ENCODE measurements at regions not wholly inside any gene's neighbourhood (a gene's known extent, or its start where the extent isn't known, plus 50 kb on each side); places are given as distances from the start of the nearest gene placed in this dataset.
A peak's percentile ranks its signal among the peaks of the same experiment; 100 is the strongest.
"Not testable (repeated sequence)": the region's sequence is repeated elsewhere in the genome, so short reads cannot be mapped to it uniquely, and the experiment has no call there.

- DNase-seq (ENCODE audit: low read depth) = peak; percentile 64
Observed at GRCh38 chr3:197371591-197372046, 73.2 kb upstream of the DLG1 start.

- DNase-seq (ENCODE audit: low read depth) = no peak
Observed at GRCh38 chr3:197369545-197369944, 71.1 kb upstream of the DLG1 start.

- DNase-seq (ENCODE audit: low read depth) = no peak
Observed at GRCh38 chr3:197368821-197369220, 70.4 kb upstream of the DLG1 start.

DNA sequence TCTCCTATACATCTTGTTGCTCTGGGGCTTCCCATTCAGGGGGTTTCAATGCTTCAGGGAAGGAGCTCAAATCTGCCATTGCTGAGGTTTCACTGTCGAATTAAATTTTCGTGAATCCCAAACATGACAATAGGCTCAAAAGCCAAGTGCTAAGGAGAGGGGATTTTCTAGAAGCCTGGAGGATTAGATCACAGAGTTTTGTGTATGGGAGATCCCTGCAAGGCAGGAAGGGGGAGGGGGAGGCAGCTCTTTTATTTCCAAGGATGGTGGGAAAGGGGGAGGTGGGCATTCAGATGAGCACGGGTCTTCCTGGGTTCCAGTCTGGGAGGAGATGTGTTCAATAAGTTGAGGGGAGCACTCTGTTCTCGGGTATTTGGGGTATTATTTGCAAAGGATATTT is 69.9 kb upstream of the DLG1 start:
- DNase-seq (ENCODE audit: low read depth) = no peak

DNA sequence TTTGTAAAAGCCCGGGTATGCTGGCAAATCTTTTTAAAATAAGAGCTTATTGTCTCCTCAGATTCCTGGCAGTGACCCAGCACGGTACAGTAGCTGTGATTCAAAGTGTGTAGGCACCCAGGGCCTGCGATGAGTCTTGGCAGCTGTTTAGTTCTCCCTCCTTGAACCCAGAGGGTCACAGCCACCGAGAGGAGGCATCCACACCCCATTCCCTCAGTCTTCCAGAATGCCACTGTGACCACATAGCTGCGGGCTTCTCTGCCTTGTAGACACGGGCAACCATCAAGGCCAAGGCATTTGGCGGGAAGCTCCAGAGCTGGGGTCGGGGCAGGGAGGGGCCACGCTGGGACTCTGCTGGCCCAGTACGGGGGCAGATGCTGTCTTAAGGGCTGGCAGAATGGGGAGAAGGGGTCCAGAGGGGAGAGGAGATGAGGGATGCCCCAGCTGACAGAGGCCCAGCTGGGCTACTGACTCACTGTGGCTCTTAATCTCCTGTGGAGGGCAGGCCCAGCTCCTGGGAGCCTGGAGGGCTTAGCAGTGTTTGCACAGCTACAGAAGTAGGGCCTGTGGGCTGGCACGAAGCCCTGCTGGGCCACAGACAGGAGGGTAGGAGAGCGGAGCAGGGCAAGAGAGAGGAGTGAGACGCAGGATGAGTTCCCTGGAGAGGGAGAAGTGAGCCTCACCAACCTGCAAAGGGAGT is 68.8 kb upstream of the DLG1 start:
- DNase-seq (ENCODE audit: low read depth) = peak; percentile 99

GRCh38 chr3:197366301-197367044 is 68.1 kb upstream of the DLG1 start:
- DNase-seq (ENCODE audit: low read depth) = peak; percentile 87

DNA sequence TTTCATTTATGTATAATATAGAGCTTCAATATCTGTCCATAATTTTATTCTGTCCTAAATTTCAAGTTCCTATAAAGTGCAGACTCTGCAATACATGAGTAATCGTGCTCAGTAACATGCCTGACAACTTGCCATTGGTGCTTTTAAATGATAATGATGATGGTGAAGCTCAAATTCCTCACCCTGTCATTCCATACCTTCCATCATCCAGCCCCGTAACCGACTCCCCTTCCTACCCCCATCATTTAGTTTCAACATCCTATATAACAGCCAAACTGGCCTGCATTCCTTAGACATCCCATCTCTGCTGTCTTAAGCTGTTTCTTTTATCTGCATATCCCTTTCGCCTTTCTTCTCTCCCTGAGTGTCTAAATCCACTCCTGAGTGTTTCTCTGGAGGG is 67.2 kb upstream of the DLG1 start:
- no peak for DNase-seq (ENCODE audit: low read depth)

- peak; percentile 50 for DNase-seq (ENCODE audit: low read depth)
Observed at GRCh38 chr3:197364410-197365071, 66.1 kb upstream of the DLG1 start.

GRCh38 chr3:197363553-197364409 is 65.4 kb upstream of the DLG1 start:
- DNase-seq (ENCODE audit: low read depth) = no peak

- peak; percentile 85 for DNase-seq (ENCODE audit: low read depth)
Observed at GRCh38 chr3:197362081-197362480, 63.7 kb upstream of the DLG1 start.

- not testable (repeated sequence) for DNase-seq (ENCODE audit: low read depth)
Observed at GRCh38 chr3:197360095-197360494, 61.7 kb upstream of the DLG1 start.

DNA sequence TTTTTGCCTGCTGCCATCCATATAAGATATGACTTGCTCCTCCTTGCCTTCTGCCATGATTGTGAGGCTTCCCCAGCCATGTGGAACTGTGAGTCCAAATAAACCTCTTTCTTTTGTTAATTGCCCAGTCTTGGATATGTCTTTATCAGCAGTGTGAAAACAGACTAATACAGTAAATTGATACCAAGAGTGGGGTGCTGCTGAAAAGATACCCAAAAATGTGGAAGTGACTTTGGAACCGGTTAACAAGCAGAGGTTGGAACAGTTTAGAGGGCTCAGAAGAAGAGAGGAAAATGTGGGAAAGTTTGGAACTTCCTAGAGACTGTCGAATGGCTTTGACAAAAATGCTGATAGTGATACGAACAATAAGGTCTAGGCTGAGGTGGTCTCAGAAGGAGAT is 61.1 kb upstream of the DLG1 start:
- not testable (repeated sequence) for DNase-seq (ENCODE audit: low read depth)

DNA sequence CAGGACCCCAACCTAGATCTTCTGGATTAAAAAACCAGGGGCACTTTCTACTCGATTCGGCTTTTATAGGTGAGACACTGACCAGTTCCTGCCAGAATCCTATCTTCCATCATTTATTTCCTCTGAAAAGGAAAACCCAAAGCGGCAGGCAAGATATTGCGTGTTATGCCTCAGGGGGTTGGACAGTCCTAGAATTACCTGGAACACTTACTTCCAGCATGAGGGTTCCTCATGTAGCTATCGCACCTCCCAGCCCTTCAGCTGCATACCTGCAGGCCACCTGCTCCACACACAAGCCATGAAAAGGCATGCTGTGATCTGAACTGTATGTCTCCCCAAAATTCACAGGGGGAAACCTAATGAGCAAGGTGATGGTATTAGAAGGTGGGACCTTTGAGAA is 58.3 kb upstream of the DLG1 start:
- no peak for DNase-seq (ENCODE audit: low read depth)

DNA sequence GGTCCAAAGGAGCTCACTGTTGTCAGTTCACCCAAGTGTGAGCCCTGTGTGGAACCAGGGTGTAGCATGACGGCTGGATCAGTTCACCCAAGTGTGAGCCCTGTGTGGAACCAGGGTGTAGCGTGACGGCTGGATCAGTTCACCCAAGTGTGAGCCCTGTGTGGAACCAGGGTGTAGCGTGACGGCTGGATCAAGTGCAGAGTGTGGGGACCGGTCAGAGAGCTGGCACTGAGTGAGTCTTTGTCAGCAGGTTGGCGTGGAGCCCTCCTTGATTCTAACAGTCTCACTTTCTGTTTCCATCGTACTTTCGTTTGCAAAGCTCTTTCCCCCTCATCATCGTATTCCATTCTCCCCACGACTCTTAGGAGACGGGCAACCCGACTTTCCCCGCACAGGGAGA is 57.9 kb upstream of the DLG1 start:
- DNase-seq (ENCODE audit: low read depth) = no peak

DNA sequence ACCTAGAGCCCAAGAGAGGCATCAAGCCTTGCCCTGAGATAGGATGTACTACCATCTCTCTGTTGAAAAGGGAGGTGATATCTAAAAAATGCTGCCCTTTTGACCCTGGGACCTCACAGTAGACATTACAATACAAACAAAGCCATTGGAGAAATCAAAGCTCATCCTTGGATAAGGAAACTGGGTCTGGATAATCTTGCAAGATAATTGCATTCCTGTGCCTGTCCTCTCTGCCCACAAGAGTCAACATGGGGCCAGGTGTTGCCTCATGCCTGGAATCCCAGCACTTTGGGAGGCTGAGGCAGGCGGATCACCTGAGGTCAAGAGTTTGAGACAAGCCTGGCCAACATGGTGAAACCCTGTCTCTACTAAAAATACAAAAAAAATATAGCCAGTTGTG is 57.3 kb upstream of the DLG1 start:
- no peak for DNase-seq (ENCODE audit: low read depth)

DNA sequence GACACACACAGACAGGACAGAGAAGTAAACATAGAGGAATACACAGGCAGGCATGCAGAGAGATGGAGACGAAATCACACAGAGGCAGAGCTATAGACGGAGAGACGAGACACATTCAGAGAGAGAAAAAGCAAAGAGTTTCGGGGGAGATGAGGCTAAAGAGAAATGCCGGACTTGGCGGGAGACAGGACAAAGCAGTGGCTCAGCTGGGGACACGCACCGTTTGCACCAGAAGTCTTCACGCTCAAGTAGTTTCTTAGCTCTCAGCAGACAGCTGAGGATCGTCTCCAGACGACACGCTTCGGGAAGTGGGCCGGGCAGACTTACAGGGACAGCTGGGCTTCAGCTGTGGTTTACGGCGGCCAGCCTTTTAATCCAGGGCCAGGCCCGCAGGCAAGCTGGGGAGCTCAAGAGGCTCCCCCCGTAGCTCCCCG is 56.2 kb upstream of the DLG1 start:
- peak; percentile 91 for DNase-seq (ENCODE audit: low read depth)

DNA sequence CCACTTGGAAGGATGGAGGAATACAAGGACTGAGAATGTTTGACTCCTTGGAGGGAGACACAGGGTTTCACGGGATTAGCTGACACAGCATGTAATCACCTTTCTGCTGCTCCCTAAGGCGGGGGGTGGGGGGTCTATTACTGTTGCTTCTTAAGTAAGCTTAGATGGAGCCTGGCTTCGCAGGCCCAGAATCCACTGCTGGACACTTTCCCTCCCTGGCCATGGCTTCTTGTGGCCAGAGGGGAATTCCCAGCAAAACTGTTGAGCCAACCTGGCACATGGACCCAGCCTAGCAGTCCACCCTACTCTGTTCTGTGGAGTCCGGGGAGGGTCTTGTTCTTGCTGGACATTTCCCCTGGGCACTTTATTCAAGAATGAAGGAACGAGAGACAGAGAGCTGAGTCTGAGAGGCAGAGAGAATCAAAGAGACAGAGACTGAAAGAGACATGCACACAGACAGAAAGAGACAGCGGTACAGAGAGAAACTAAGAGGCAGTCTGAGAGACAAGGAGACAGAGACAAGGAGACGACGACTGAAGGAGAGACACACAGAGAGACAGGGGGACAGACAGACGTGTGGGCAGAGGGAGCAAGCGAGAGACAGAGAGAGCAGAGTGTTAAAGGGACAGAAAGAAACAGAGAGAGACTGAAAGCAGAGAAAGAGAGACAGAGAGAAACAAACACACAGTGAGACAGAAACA is 55.6 kb upstream of the DLG1 start:
- DNase-seq (ENCODE audit: low read depth) = peak; percentile 27

- DNase-seq (ENCODE audit: low read depth) = no peak
Observed at GRCh38 chr3:197353001-197353866, 54.8 kb upstream of the DLG1 start.

DNA sequence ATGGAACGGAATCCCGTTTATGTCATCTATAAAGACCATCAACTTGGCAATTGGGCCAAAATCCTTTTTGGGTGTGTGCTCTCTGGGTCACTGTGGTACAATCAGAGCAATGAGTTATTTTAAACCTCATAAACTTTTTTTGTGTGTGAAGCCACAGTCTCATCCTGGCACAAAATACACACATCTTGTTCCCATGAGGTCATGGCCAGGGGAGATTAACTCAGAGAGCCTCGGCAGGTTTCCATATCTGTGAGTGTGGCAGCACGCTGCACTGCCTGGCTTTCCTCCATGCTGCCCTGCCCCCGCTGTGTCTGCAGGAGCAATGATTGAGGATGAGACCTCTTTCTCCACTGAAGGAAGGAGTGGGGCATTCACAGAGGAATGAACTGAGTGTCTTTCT is 54.0 kb upstream of the DLG1 start:
- peak; percentile 89 for DNase-seq (ENCODE audit: low read depth)

DNA sequence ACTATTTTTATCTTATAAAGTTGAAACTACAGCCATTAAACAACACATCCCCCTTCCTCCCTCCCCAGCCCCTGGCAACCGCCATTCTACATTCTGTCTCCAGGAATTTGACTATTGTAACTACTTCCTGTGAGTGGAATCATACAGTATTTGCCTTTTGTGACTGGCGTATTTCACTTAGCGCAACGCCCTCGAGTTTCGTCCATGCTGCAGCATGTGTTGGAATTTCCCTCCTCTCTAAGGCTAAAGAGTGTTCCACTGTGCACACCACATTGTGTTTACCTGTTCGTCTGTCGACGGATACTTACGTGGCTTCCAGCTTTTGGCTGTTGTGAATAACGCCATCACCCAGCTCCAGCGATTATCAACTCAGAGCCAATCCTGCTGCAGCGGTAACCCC is 52.0 kb upstream of the DLG1 start:
- no peak for DNase-seq (ENCODE audit: low read depth)
